ENCODE measurements at regions not wholly inside any gene's neighbourhood (a gene's known extent, or its start where the extent isn't known, plus 50 kb on each side); places are given as distances from the start of the nearest gene placed in this dataset.
A peak's percentile ranks its signal among the peaks of the same experiment; 100 is the strongest.

GRCh38 chrX:144637731-144638130, 609.6 kb upstream of the SPANXN1 start:
- no peak for DNase-seq
- Histone ChIP-seq H3K27me3 (ENCODE audit: insufficient read depth) (no peaks in the 10 kb centered on the region), H3K9ac (no peak overlapping the region), H3K36me3 (replicated peaks in 1 of 2; ENCODE audit: control insufficient read depth in 1 of 2, insufficient read depth in 2 of 2, low read length in 1 of 2) (no peaks in the 10 kb centered on the region), H3K79me2 (ENCODE audit: insufficient read depth) (no peaks in the 10 kb centered on the region), H3K27ac (ENCODE audit: low read depth in 2 of 2, low read length in 1 of 2) (no peak overlapping the region), H3K9me3 (no peaks in the 10 kb centered on the region; the same call in 1 of the 2 replicates), H3K4me2 (no peak overlapping the region), H2AFZ (ENCODE audit: low read depth) (no peak overlapping the region), H4K20me1 (ENCODE audit: insufficient read depth) (no peaks in the 10 kb centered on the region), H3K4me1 (ENCODE audit: control insufficient read depth in 1 of 2, insufficient read depth in 2 of 2, low read depth in 1 of 2, low read length in 1 of 2) (no peaks in the 10 kb centered on the region), H3K4me3 (ENCODE audit: low read depth in 2 of 2, low read length in 1 of 2) (no peak overlapping the region), H3K9me2 (no peaks in the 10 kb centered on the region), H3F3A (replicated peaks; ENCODE audit: insufficient read depth) (no peaks in the 10 kb centered on the region)
- ChIA-PET POLR2A (no interaction called here), CTCF (no interaction called here)
- WGBS (ENCODE audit: low lambda C conversion rate), result 35% methylated on average over 2 of the region's 2 CpGs
- TF ChIP-seq PBX3 (IDR thresholded peaks at IDR 0.05), result peak; percentile 3; the same call in 1 of the 2 replicates
- TF ChIP-seq MEF2A (IDR thresholded peaks at IDR 0.05; ENCODE audit: borderline replicate concordance, low read depth), result no peak

GRCh38 chrX:144648788-144649187, 598.5 kb upstream of the SPANXN1 start:
- no peak for TF ChIP-seq USF2 (IDR thresholded peaks at IDR 0.05; ENCODE audit: borderline replicate concordance, low read depth, low read length)
- no peak for TF ChIP-seq MAX (IDR thresholded peaks at IDR 0.05; ENCODE audit: low read depth)
- TF ChIP-seq NRF1 (IDR thresholded peaks at IDR 0.05; ENCODE audit: low read depth, low read length), result no peak
- no peak for TF ChIP-seq FOXJ3 (CRISPR knock-in tag; IDR thresholded peaks at IDR 0.05)
- TF ChIP-seq CHD2 (IDR thresholded peaks at IDR 0.05; ENCODE audit: low read length, partially characterized antibody), result no peak
- TF ChIP-seq FOXM1 (IDR thresholded peaks at IDR 0.05; ENCODE audit: low read depth), result no peak
- no peak for DNase-seq
- no peak overlapping the region for H3K9ac ChIP-seq
- no peaks in the 10 kb centered on the region for H3K36me3 ChIP-seq (replicated peaks in 1 of 2; ENCODE audit: control insufficient read depth in 1 of 2, insufficient read depth in 2 of 2, low read length in 1 of 2)
- no peak overlapping the region for H3K4me2 ChIP-seq
- CTCF ChIA-PET, result interaction anchor here (0.7 kb wide), 1 partner anchor 1850 kb away, joined by 3 read pairs; no protein-coding TSS in a partner anchor
- no peak overlapping the region for H2AFZ ChIP-seq (ENCODE audit: low read depth)
- H3K79me2 ChIP-seq (ENCODE audit: insufficient read depth), result no peaks in the 10 kb centered on the region
- no peak overlapping the region for H3K27ac ChIP-seq (ENCODE audit: low read depth in 2 of 2, low read length in 1 of 2)
- no peaks in the 10 kb centered on the region for H3K4me1 ChIP-seq (ENCODE audit: control insufficient read depth in 1 of 2, insufficient read depth in 2 of 2, low read depth in 1 of 2, low read length in 1 of 2)
- H3F3A ChIP-seq (replicated peaks; ENCODE audit: insufficient read depth), result no peaks in the 10 kb centered on the region
- 0% methylated on average over 2 of the region's 2 CpGs for WGBS (ENCODE audit: low lambda C conversion rate)
- POLR2A ChIA-PET, result no interaction called here
- no peaks in the 10 kb centered on the region for H3K9me2 ChIP-seq
- H4K20me1 ChIP-seq (ENCODE audit: insufficient read depth), result no peaks in the 10 kb centered on the region
- no peak overlapping the region for H3K4me3 ChIP-seq (ENCODE audit: low read depth in 2 of 2, low read length in 1 of 2)
- H3K9me3 ChIP-seq, result no peaks in the 10 kb centered on the region
- no peaks in the 10 kb centered on the region for H3K27me3 ChIP-seq (ENCODE audit: insufficient read depth)

- no peaks in the 10 kb centered on the region for H3K9me2 ChIP-seq
- no peaks in the 10 kb centered on the region for H3K4me1 ChIP-seq (ENCODE audit: control insufficient read depth in 1 of 2, insufficient read depth in 2 of 2, low read depth in 1 of 2, low read length in 1 of 2)
- no peaks in the 10 kb centered on the region for H3K36me3 ChIP-seq (replicated peaks in 1 of 2; ENCODE audit: control insufficient read depth in 1 of 2, insufficient read depth in 2 of 2, low read length in 1 of 2)
- peak overlapping the region in 1 of 2 experiments; percentile 32; a peak in 1 of 4 replicates for H3K27ac ChIP-seq (ENCODE audit: low read depth in 2 of 2, low read length in 1 of 2)
- H3K9me3 ChIP-seq, result no peaks in the 10 kb centered on the region
- no peaks in the 10 kb centered on the region for H4K20me1 ChIP-seq (ENCODE audit: insufficient read depth)
- peak overlapping the region; percentile 50 for H2AFZ ChIP-seq (ENCODE audit: low read depth)
- H3K79me2 ChIP-seq (ENCODE audit: insufficient read depth), result no peaks in the 10 kb centered on the region
- peak overlapping the region; percentile 34; the same call in 1 of the 2 replicates for H3K4me2 ChIP-seq
- H3K27me3 ChIP-seq (ENCODE audit: insufficient read depth), result no peaks in the 10 kb centered on the region
- ChIA-PET CTCF (no interaction called here), POLR2A (no interaction called here)
- peak overlapping the region in 1 of 2 experiments; percentile 13; a peak in 1 of 4 replicates for H3K4me3 ChIP-seq (ENCODE audit: low read depth in 2 of 2, low read length in 1 of 2)
- H3K9ac ChIP-seq, result no peak overlapping the region
- 1% methylated on average over 5 of the region's 5 CpGs for WGBS (ENCODE audit: low lambda C conversion rate)
- H3F3A ChIP-seq (replicated peaks; ENCODE audit: insufficient read depth), result no peaks in the 10 kb centered on the region
- DNase-seq, result no peak
- TF ChIP-seq MAX (IDR thresholded peaks at IDR 0.05; ENCODE audit: low read depth) (no peak), REST (IDR thresholded peaks at IDR 0.05; ENCODE audit: low read depth, low read length) (no peak), ELF1 (IDR thresholded peaks at IDR 0.05) (no peak), JUND (IDR thresholded peaks at IDR 0.05) (no peak), PBX3 (IDR thresholded peaks at IDR 0.05) (no peak), SIN3A (IDR thresholded peaks at IDR 0.05; ENCODE audit: borderline replicate concordance, low read depth, low read length) (no peak), MEF2A (IDR thresholded peaks at IDR 0.05; ENCODE audit: borderline replicate concordance, low read depth) (no peak), GATA2 (CRISPR knock-in tag; IDR thresholded peaks at IDR 0.05) (no peak), TAF1 (IDR thresholded peaks at IDR 0.05; ENCODE audit: borderline replicate concordance, low read depth, low read length) (no peak), RCOR1 (IDR thresholded peaks at IDR 0.05; ENCODE audit: low read length) (no peak), CHD2 (IDR thresholded peaks at IDR 0.05; ENCODE audit: low read length, partially characterized antibody) (no peak)
Observed at GRCh38 chrX:144681501-144681900, 565.8 kb upstream of the SPANXN1 start.

Measured in SK-N-SH (cell line).